HG02571 (cell line): ENCODE measurements at regions not wholly inside any gene's neighbourhood (a gene's known extent, or its start where the extent isn't known, plus 50 kb on each side); places are given as distances from the start of the nearest gene placed in this dataset.
"Not testable (repeated sequence)": the region's sequence is repeated elsewhere in the genome, so short reads cannot be mapped to it uniquely, and the experiment has no call there.

Source experiments
- ATAC-seq: cut with Tn5 transposase; IDR thresholded peaks from one replicate; pipeline ENCODE4 v1.9.1; 2021; ENCODE audit warnings: mild to moderate bottlenecking, moderate library complexity; ENCODE audit not compliant: unreplicated experiment

DNA sequence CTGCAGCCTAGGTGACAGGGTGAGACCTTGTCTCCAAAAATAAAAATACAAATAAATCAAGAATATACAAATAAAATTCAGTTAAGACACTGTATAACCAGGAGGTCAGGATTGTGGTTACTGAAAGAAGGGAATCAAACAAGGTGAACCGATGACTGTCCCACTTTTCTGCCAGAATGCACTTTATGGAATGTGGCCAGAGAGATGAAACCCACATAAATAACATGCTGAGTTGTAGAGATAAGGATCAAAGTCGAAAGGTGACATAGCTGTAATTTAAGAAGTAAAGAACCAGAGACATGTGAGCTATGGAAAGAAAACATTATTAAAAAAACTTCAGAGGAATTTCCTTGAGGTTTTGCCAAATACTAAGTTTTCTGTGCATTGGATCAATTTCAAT is 1098.2 kb upstream of the USP15 start:
- ATAC-seq, result no peak

DNA sequence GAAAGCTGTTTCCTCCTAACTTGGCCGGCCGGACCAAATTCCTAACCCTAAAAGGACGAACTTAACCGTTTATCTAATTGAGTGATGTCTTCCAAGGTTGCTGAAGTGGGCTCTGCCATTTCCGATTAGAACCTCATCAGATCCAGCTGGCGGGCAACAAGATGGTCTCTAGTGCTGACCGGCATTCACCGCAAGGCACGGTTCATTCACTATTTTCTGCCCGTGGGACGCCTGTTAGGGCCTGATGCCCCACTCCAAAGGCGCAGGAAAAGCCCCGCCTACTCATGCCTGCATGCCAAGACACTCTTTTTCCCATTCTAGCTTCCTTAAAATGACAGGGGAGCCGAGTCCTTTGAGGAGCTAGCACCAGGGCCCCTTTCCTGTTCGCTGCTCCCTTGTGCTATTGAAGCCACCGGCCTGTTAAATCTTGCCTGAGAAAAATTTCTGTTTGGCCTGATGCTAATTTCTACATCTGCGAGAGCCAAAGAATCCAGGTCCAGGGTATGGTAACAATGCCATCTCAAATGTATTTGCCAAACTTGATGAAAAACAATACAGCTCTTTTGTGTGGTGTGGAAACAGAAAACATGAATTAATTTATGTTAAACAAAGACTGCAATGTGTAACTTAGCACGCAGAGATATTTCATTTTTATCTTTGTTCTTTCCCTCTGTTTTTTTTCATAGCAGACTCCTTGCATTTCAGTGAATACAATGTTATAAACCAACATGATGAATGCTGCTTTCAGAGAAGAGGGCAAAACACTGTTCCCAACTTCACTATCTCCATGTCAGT is 1071.2 kb upstream of the USP15 start:
- ATAC-seq, result no peak

GRCh38 chr12:61213646-61214045 is 1046.6 kb upstream of the USP15 start:
- ATAC-seq, result no peak

DNA sequence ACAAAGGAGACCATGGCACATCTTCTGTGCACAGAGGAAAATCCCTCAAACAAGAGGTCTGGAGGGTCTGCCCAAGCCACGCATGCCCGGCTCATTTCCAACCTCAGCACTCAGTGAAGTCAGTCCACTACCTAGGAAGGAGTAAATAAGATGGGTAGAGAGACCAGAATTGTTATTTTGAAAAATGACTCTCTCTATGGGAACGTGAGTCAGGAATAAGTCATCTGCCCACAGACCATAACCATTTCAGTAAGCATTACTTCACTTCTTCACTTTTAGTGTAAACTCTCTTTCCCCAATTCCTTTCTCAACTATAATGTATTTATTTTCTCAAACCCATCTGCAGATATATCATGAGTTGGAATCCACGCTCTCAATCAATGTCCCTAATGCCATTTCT is 1039.9 kb upstream of the USP15 start:
- ATAC-seq, result no peak

DNA sequence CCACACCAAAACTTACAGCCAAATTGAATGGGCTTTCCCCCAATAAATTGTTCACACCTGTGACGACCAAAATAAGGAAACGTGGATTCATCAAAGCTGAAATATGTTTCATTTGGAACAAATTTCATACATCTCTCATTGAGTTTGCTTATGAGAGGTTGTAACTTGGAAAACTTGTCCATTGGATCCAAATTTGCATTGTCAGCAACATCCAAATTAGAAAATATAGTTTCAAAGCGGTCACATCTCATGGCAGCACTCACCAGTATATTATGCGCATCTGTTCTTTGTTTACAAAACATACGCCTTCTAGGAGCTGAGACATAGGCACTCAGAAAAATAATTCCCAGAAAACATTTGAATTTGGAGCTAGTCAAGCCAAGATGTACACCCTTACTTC is 1028.2 kb upstream of the USP15 start:
- ATAC-seq, result no peak

- no peak for ATAC-seq
Measured at GRCh38 chr12:61250303-61250702, 1009.9 kb upstream of the USP15 start.

GRCh38 chr12:61251076-61251475 is 1009.1 kb upstream of the USP15 start:
- ATAC-seq, result no peak

- no peak for ATAC-seq
Measured at GRCh38 chr12:61254225-61254624, 1006.0 kb upstream of the USP15 start.

GRCh38 chr12:61264294-61264693 is 995.9 kb upstream of the USP15 start:
- not testable (repeated sequence) for ATAC-seq

- ATAC-seq, result no peak
Measured at GRCh38 chr12:61267474-61267873, 992.7 kb upstream of the USP15 start.

GRCh38 chr12:61272441-61272840 is 987.8 kb upstream of the USP15 start:
- no peak for ATAC-seq

- ATAC-seq, result no peak
Measured at GRCh38 chr12:61282790-61283575, 977.2 kb upstream of the USP15 start.

DNA sequence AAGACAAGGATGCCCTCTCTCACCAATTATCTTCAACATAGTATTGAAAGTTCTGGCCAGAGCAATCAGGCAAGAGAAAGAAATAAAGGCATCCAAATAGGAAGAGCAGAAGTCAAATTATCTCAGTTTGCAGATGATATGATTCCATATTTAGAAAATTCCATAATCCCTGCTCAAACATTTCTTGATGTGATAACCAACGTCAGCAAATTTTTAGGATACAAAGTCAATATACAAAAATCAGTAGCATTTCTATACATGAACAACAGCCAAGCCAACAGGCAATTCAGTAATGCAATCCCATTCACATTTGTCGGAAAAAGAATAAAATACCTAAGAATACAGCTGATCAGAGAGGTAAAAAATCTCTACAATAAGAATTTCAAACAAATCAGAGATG is 969.7 kb upstream of the USP15 start:
- ATAC-seq, result no peak

- no peak for ATAC-seq
Measured at GRCh38 chr12:61291647-61292046, 968.6 kb upstream of the USP15 start.

DNA sequence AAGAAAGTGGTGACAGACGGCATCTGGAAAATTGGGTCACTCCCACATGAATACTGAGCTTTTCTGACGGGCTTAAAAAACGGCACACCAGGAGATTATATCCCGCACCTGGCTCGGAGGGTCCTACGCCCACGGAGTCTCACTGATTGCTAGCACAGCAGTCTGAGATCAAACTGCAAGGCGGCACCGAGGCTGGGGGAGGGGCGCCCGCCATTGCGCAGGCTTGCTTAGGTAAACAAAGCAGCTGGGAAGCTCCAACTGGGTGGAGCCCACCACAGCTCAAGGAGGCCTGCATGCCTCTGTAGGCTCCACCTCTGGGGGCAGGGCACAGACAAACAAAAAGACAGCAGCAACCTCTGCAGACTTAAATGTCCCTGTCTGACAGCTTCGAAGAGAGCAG is 966.2 kb upstream of the USP15 start:
- not testable (repeated sequence) for ATAC-seq

GRCh38 chr12:61301817-61302216 is 958.4 kb upstream of the USP15 start:
- no peak for ATAC-seq

DNA sequence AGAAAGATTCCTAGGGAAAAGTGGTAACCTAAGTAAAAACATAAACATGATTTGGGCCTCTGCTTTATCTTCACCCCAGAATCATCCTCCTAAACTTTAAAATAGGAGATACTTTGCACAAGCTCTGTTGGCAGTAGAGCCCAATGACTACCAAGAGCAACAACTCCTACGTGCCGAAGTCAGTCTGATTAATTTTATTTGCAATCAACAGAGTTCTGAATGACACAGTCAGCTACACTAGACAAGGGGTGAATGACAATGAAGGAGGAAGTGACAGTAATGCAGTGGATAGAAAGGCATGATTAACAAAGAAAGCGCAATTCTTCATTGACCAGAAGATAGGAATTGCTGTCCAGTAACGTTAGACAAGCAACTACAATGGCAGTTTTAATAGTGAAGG is 957.9 kb upstream of the USP15 start:
- no peak for ATAC-seq

DNA sequence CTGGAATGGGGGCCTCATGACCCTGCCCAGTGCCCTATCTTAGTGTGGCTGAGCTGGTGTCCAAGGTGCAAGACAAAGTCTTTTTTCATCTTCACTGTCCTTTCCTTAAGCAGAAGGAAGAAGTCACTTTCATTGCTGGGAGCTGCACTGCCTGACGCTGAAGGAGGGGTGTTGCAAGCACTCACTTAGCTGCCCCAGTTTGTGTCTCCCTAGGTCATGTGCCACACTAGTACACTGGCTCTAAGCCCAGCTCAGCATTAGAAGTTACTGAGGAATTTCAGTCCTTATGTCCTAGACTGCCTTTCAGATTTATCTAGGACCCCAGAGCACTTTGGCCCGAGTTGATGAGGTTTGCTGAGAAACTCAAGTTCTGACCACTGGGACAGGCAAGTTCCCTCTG is 952.0 kb upstream of the USP15 start:
- no peak for ATAC-seq

DNA sequence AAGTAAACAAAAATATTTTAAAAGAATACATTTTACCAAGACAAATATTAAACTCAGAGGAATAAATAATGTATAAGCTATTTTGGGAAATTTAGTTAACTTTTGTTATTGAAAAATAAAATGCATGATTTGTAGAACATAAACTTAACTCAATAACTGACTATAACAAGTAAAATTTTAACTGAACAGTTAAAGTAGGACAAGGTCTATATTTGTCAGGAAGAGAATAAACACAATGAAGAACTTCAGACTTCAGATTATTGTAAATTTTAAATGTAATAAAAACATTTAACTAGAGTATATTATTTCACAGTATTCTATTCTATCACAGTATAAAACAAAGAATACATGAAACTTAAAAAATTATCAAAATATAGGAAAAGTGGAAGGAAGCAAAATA is 948.8 kb upstream of the USP15 start:
- ATAC-seq, result no peak

DNA sequence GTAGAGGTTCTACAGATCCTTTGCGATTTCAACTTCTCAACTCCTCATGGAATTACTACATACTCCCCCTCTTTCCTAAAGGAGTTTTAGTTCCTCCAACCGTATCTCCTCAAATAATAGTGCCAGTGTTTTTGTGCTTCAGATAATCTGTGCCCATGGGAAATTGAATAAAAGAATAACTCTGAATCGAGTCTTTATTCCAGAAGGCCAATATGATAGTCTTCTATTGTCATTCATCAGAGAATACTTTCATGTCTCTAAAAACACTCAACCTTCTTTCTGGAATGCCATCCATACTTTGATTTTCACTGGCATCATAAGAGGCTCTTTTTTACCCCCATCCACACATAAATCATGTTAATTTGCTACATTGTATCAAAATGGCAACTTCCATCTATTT is 911.3 kb upstream of the USP15 start:
- no peak for ATAC-seq

GRCh38 chr12:61355105-61355504 is 905.1 kb upstream of the USP15 start:
- no peak for ATAC-seq

DNA sequence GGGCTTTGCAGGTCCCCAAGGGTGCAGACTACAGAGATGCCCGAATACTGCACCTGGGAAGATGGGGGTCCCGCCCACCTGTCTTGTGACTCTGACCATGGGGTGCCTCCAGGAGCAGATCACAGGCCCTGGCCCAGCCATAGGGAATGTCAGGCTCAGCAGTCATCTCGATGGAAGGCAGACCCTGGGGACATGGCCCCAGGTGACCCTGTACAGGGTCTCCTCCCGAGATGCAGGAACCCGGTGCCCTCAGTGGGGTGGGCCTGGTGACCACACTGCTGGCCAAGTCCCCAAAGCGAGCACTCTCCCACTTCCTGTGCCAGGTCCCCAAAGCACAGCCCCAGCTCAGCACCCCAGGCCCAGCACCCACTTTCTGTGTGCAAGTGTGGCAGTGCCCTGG is 903.7 kb upstream of the USP15 start:
- ATAC-seq, result no peak
